Heart left ventricle (tissue), 16 donors: ENCODE measurements at regions not wholly inside any gene's neighbourhood (a gene's known extent, or its start where the extent isn't known, plus 50 kb on each side); places are given as distances from the start of the nearest gene placed in this dataset.

Experiments used
- ATAC-seq, 4 donors: fragments of 200-7000 bp; cut with Tn5 transposase; one replicate each; pipeline ENCODE4 v1.9.1; 2020 to 2022; ENCODE audit warnings: moderate library complexity in 4 of 4, mild to moderate bottlenecking in 3 of 4, moderate number of reproducible peaks in 1 of 4
- DNase-seq, 5 donors: peaks; one replicate each; pipeline ENCODE4 v3.0.0-alpha.2; 2020
- H3K27ac ChIP-seq, 12 donors: fragments of 200-600 bp; sonication (generic) in 4 of 12; one replicate each; pipeline versions ENCODE4 v1.5.0 to v1.8.0; 2016 to 2022; ENCODE audit warnings: mild to moderate bottlenecking in 2 of 12
- H3K27me3 ChIP-seq, 9 donors: fragments of 200-600 bp; sonication (generic) in 2 of 9; one replicate each; pipeline versions ENCODE4 v1.5.1 to v1.8.0; 2016 to 2022; ENCODE audit warnings: mild to moderate bottlenecking in 3 of 9
- H3K36me3 ChIP-seq, 9 donors: fragments of 200-600 bp; sonication (generic) in 2 of 9; one replicate each; pipeline versions ENCODE4 v1.5.0 to v1.8.0; 2018 to 2022; ENCODE audit warnings: mild to moderate bottlenecking in 2 of 9
- H3K4me1 ChIP-seq, 12 donors: fragments of 200-600 bp; sonication (generic) in 4 of 12; one replicate each; pipeline versions ENCODE4 v1.5.0 to v1.8.0; 2016 to 2022; ENCODE audit warnings: mild to moderate bottlenecking in 3 of 12
- H3K4me3 ChIP-seq, 12 donors: fragments of 200-600 bp; sonication (generic) in 4 of 12; one replicate each; pipeline versions ENCODE4 v1.5.0 to v1.8.0; 2017 to 2022; ENCODE audit warnings: mild to moderate bottlenecking in 9 of 12, moderate library complexity in 4 of 12
- H3K9me3 ChIP-seq, 12 donors: fragments of 200-600 bp; sonication (generic) in 4 of 12; one replicate each; pipeline versions ENCODE4 v1.5.0 to v1.8.0; 2016 to 2022; ENCODE audit warnings: mild to moderate bottlenecking in 1 of 12
- CTCF ChIP-seq, 12 donors: fragments of 200-600 bp; sonication (generic) in 4 of 12; IDR thresholded peaks; one replicate each; pipeline versions ENCODE4 v1.5.0 to v1.8.0; 2018 to 2022; ENCODE audit warnings: antibody characterized with exemption in 12 of 12, mild to moderate bottlenecking in 5 of 12
- POLR2A ChIP-seq, 2 donors: fragments of 450-650 bp; IDR thresholded peaks; one replicate each; pipeline ENCODE4 v1.6.1; 2017; ENCODE audit warnings: antibody characterized with exemption in 2 of 2, mild to moderate bottlenecking in 2 of 2, moderate library complexity in 2 of 2
- WGBS, 4 donors: extraction: QIAGEN DNeasy Blood & Tissue Kit in 2 of 4; methylation state at CpG; one replicate each; pipeline versions ENCODE4 v1.1.5 to v1.1.7; 2013 to 2018; 5-methylcytosine and 5-hydroxymethylcytosine counted together
- intact Hi-C, 10 donors: fragments of 100-400 bp; cut with DNase I; formaldehyde crosslinking; loops; one replicate each; pipeline versions ENCODE4 v1.11.1 to v1.14.2; 2022
- donor health status: ischemic (EF 13 %, LVEDD 7.1; RV severe dilation, severe dysfunction).
- donor health status: healthy with polysubstance abuse.
- donor health status: DM: no; HTN: yes; CAD: no.
- donor health status: DM: no; HTN: no; CAD: no.
- donor health status: ischemic (EF 25% LVEDD 6.9; RV normal size, moderate dysfunction).
- donor health status: ischemic (EF 25% LVEDD 5.7; RV mildly dilated, moderate dysfunction).
- donor health status: healthy.
- donor health status: DM: yes; HTN: yes; CAD: no.
- donor health status: ischemic (EF 35%, LVEDD 5.7; RV mildly dilated, moderate dysfunction).
- donor health status: nonischemic (EF 11% LVEDD 7.7; RV severe dilation, severe dysfunction).
- donor health status: DM: yes; HTN: yes; CAD: no.
- donor health status: PGD.
- donor health status: ischemic (EF 29% LVEDD 5.4; RV normal size, mild dysfunction).
- donor health status: nonischemic (EF 23%, LVEDD 6.1; RV moderate dilation, normal function).

DNA sequence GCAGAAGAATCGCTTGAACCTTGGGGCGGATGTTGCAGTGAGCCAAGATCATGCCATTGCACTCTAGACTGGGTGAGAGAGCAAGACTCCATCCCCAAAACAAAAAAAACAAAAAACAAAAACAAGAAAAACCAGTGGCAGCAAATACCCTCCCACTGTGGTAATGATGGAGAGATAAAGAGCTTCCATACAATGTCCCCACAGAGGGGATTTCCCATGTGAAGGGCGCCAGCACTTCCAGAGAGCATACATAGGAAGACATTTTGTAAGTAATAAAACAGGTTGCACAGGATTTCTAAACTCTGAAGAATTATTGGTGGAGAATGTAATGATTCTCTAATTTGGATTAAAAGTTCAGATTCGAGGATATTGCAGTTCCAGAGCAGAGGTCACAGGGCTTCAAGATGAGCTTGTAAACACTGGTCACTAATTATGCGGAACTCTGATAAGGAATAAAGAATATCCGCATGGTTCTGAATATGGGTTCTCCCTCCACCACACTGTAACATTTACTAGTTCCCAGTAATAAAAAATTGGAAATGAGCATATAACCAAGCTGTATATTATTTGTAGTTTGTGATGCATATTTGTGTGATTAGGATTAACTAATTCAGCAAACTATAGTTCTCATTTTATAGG lies 290.1 kb upstream of the SLC10A2 start:
- Histone ChIP-seq H3K27ac (no peak overlapping the region), H3K27me3 (no peaks in the 10 kb centered on the region), H3K4me3 (no peak overlapping the region), H3K9me3 (peaks cover 0 to 6% (median 0%) of the 10 kb centered on the region in 12 donors), H3K36me3 (no peaks in the 10 kb centered on the region), H3K4me1 (peaks cover 0 to 4% (median 0%) of the 10 kb centered on the region in 12 donors)
- DNase-seq (no peak), ATAC-seq (no peak)
- no peak for TF ChIP-seq POLR2A (IDR thresholded peaks at IDR 0.05)
- TF ChIP-seq CTCF (IDR thresholded peaks at IDR 0.05), result no peak
- intact Hi-C loops, result loop anchor here in 2 of 10 donors (10.0 kb wide), 2 partner anchors 152 to 338 kb away; no protein-coding TSS in a partner anchor
- WGBS, 4 donors, result 87 to 92% (median 91%) methylated on average over 6 of the region's 6 CpGs

DNA sequence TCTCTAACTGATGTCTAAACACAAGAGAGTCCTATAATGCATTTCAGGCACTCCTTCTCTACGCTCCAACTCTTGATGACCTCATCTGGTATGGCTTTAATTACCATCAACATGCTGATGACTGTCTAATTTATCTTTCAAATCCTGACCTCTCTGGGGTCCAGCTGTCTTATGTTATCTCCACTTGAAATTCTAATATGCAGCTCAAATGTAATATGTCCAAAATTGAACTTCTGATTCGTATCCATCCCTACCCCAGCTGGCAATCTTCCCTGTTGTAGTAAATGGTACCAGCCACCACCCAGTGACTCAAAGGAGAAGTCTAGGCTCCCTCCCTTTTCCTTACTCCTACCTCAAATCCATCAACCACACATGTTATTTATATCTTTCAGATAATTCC lies 288.0 kb upstream of the SLC10A2 start:
- Histone ChIP-seq H3K36me3 (no peaks in the 10 kb centered on the region), H3K4me1 (peaks cover 0 to 20% (median 10%) of the 10 kb centered on the region in 12 donors), H3K9me3 (no peaks in the 10 kb centered on the region), H3K27me3 (no peaks in the 10 kb centered on the region), H3K27ac (no peak overlapping the region), H3K4me3 (no peak overlapping the region)
- ATAC-seq (no peak), DNase-seq (no peak)
- WGBS, 4 donors, result 54 to 72% (median 65%) methylated on average over 2 of the region's 2 CpGs
- intact Hi-C loops, result loop anchor here in 2 of 10 donors (10.0 kb wide), 2 partner anchors 149 to 341 kb away; no protein-coding TSS in a partner anchor
- no peak for TF ChIP-seq CTCF (IDR thresholded peaks at IDR 0.05)
- TF ChIP-seq POLR2A (IDR thresholded peaks at IDR 0.05), result no peak

- 16 to 24% (median 22%) methylated on average over 10 of the region's 10 CpGs for WGBS, 4 donors
- intact Hi-C loops, result loop anchor here in 2 of 10 donors (10.0 kb wide), 2 partner anchors 146 to 344 kb away; no protein-coding TSS in a partner anchor
- ATAC-seq (peak; percentile 29 to 83 (median 74)), DNase-seq (peak in 3 of 5 donors; percentile 8 to 41 (median 23))
- peaks cover 0 to under 1% (median 0%) of the 10 kb centered on the region in 12 donors for H3K9me3 ChIP-seq
- peak overlapping the region in 11 of 12 donors; percentile 8 to 73 (median 52) for H3K27ac ChIP-seq
- no peaks in the 10 kb centered on the region for H3K27me3 ChIP-seq
- H3K4me1 ChIP-seq, result peaks cover 0 to 23% (median 10%) of the 10 kb centered on the region in 12 donors
- H3K4me3 ChIP-seq, result peak overlapping the region in 3 of 12 donors; percentile 1 to 18 (median 17)
- TF ChIP-seq CTCF (IDR thresholded peaks at IDR 0.05) (no peak), POLR2A (IDR thresholded peaks at IDR 0.05) (no peak)
- no peaks in the 10 kb centered on the region for H3K36me3 ChIP-seq
These were observed 285.0 kb upstream of the SLC10A2 start for GRCh38 chr13:103351035-103351828.

- intact Hi-C loops, result loop anchor here in 2 of 10 donors (10.0 kb wide), 2 partner anchors 145 to 345 kb away; no protein-coding TSS in a partner anchor
- TF ChIP-seq POLR2A (IDR thresholded peaks at IDR 0.05) (no peak), CTCF (IDR thresholded peaks at IDR 0.05) (no peak)
- Histone ChIP-seq H3K9me3 (peaks cover 0 to 9% (median 1%) of the 10 kb centered on the region in 12 donors), H3K36me3 (no peaks in the 10 kb centered on the region), H3K4me1 (peaks cover 0 to 23% (median 10%) of the 10 kb centered on the region in 12 donors), H3K4me3 (no peak overlapping the region), H3K27me3 (no peaks in the 10 kb centered on the region), H3K27ac (peak overlapping the region in 8 of 12 donors; percentile 8 to 73 (median 52))
- WGBS, 4 donors, result 35 to 42% (median 39%) methylated on average over 1 of the region's 1 CpG
- ATAC-seq (peak in 2 of 4 donors; percentile 61), DNase-seq (no peak)
These were observed 283.9 kb upstream of the SLC10A2 start for GRCh38 chr13:103350147-103350546.
